Activated B cell treated with CpG ODN at 0.5 μM for 24 hours (primary cell): ENCODE measurements at regions not wholly inside any gene's neighbourhood (a gene's known extent, or its start where the extent isn't known, plus 50 kb on each side); places are given as distances from the start of the nearest gene placed in this dataset.

Experiments
- ATAC-seq: fragments of 200-7000 bp; cut with Tn5 transposase; one replicate; pipeline ENCODE4 v1.10.0; 2021; ENCODE audit warnings: low read depth, mild to moderate bottlenecking, moderate library complexity
- CTCF ChIA-PET: fragments of 350-600 bp; sonication (Branson Sonifier 250); formaldehyde crosslinking; loops from one replicate; lab custom pipeline; 2021; ENCODE audit warnings: antibody characterized with exemption; lab: Charles Lee
- POLR2A ChIA-PET: fragments of 350-600 bp; sonication (Branson Sonifier 250); formaldehyde crosslinking; loops from one replicate; lab custom pipeline; 2021; ENCODE audit warnings: antibody characterized with exemption; lab: Charles Lee
- DNase-seq: peaks from one replicate; pipeline ENCODE4 v3.0.0; 2022
- H3K27ac Mint-ChIP-seq: one replicate; pipeline ENCODE4 v1.8.0; 2020; ENCODE audit warnings: mixed read lengths
- H3K27me3 Mint-ChIP-seq: one replicate; pipeline ENCODE4 v1.8.0; 2021; ENCODE audit warnings: mixed read lengths
- H3K36me3 Mint-ChIP-seq: one replicate; pipeline ENCODE4 v1.8.0; 2021; ENCODE audit warnings: low read depth, mixed read lengths
- H3K4me1 Mint-ChIP-seq: one replicate; pipeline ENCODE4 v1.8.0; 2021; ENCODE audit warnings: mixed read lengths
- H3K4me3 Mint-ChIP-seq: one replicate; pipeline ENCODE4 v1.8.0; 2020; ENCODE audit warnings: mild to moderate bottlenecking, mixed read lengths
- H3K9me3 Mint-ChIP-seq: one replicate; pipeline ENCODE4 v1.8.0; 2020; ENCODE audit warnings: mixed read lengths
- CTCF ChIP-seq: fragments of 200-600 bp; IDR thresholded peaks from one replicate; pipeline ENCODE4 v1.8.0; 2022; ENCODE audit warnings: antibody characterized with exemption, mild to moderate bottlenecking
- intact Hi-C: fragments of 100-400 bp; cut with micrococcal nuclease; formaldehyde crosslinking; loops from one replicate; pipeline ENCODE4 v1.15.1; 2024

GRCh38 chr7:68729371-68729770, 868.9 kb upstream of the AUTS2 start:
- Mint-ChIP-seq H3K36me3 (no peaks in the 10 kb centered on the region), H3K4me1 (no peaks in the 10 kb centered on the region), H3K9me3 (peaks cover 5% of the 10 kb centered on the region), H3K27ac (no peak overlapping the region), H3K4me3 (no peak overlapping the region), H3K27me3 (no peaks in the 10 kb centered on the region)
- ChIA-PET POLR2A (no interaction called here), CTCF (no interaction called here)
- ATAC-seq (no peak), DNase-seq (no peak)
- no peak for TF ChIP-seq CTCF
- intact Hi-C loops, result no loop called here

DNA sequence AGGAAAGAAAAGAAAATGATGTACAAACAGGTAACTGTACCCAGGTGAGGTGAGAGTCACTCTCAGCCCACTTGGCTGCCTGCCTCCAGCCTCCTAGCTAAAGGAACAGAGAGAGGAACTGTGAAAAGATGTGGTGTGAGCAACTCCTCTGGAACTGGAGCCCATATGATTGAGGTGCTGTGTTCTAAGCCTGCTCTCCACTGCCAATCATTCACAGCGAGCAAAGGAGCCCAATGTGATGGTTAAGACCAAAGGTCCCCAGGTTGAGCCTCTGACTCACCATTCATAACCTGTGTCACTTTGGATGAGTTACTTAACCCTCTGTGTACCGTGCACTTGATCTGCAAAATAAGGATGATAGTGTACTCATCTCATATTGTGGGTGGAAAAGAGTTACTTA, 868.1 kb upstream of the AUTS2 start:
- H3K27ac Mint-ChIP-seq, result no peak overlapping the region
- TF ChIP-seq CTCF, result no peak
- H3K4me3 Mint-ChIP-seq, result no peak overlapping the region
- ChIA-PET POLR2A (no interaction called here), CTCF (no interaction called here)
- H3K36me3 Mint-ChIP-seq, result no peaks in the 10 kb centered on the region
- peaks cover 5% of the 10 kb centered on the region for H3K9me3 Mint-ChIP-seq
- ATAC-seq (no peak), DNase-seq (no peak)
- no peaks in the 10 kb centered on the region for H3K4me1 Mint-ChIP-seq
- no peaks in the 10 kb centered on the region for H3K27me3 Mint-ChIP-seq
- intact Hi-C loops, result no loop called here

DNA sequence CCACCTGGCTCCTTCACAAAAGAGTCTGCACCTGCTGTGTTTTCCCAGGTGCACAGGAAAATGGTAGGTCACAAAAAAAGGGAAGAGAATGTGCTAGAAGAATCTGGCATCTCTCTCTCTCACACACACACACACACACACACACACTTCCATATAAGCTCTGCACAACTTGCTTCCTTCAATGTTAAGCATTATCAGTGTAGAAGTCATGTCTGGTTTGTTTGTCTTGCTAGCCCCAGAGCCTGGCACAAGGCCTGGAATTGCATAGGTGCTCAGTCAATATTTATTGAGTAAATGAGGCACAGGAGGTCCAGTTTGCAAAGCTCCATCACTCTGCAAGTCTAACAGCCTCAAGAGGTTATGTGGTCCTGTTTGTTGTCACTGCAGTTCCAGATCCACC, 867.3 kb upstream of the AUTS2 start:
- ATAC-seq (no peak), DNase-seq (no peak)
- TF ChIP-seq CTCF, result no peak
- no peaks in the 10 kb centered on the region for H3K4me1 Mint-ChIP-seq
- H3K4me3 Mint-ChIP-seq, result no peak overlapping the region
- no peaks in the 10 kb centered on the region for H3K27me3 Mint-ChIP-seq
- no peaks in the 10 kb centered on the region for H3K36me3 Mint-ChIP-seq
- ChIA-PET CTCF (no interaction called here), POLR2A (no interaction called here)
- intact Hi-C loops, result no loop called here
- no peak overlapping the region for H3K27ac Mint-ChIP-seq
- peaks cover 5% of the 10 kb centered on the region for H3K9me3 Mint-ChIP-seq

GRCh38 chr7:68733219-68734153, 864.8 kb upstream of the AUTS2 start:
- peaks cover 3% of the 10 kb centered on the region for H3K9me3 Mint-ChIP-seq
- POLR2A ChIA-PET, result no interaction called here
- no peak overlapping the region for H3K4me3 Mint-ChIP-seq
- H3K4me1 Mint-ChIP-seq, result no peaks in the 10 kb centered on the region
- TF ChIP-seq CTCF, result no peak
- H3K27ac Mint-ChIP-seq, result no peak overlapping the region
- CTCF ChIA-PET, result no interaction called here
- no peak for DNase-seq
- no peaks in the 10 kb centered on the region for H3K36me3 Mint-ChIP-seq
- intact Hi-C loops, result no loop called here
- H3K27me3 Mint-ChIP-seq, result no peaks in the 10 kb centered on the region
- no peak for ATAC-seq

DNA sequence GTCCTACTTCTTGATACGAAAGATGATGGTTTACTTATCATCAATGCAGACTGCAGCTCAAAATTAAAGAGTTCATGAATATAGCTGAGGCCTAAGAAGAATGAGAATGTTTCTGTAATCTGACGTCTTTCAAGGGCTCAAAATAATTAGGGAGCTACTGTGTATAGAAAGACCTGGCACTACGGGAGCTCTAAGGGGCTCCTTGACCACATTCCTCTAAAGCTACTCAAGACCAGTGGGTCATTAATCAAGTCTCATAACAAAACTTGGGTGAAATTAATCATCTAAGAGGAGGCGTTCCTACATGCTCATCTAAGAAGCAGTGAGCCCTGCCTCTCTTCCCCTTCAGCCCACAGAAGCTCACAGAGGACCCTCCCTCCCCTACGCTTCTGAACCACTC, 863.8 kb upstream of the AUTS2 start:
- H3K27me3 Mint-ChIP-seq, result no peaks in the 10 kb centered on the region
- DNase-seq (no peak), ATAC-seq (no peak)
- no peak for TF ChIP-seq CTCF
- H3K9me3 Mint-ChIP-seq, result peaks cover 3% of the 10 kb centered on the region
- no peaks in the 10 kb centered on the region for H3K36me3 Mint-ChIP-seq
- ChIA-PET CTCF (no interaction called here), POLR2A (no interaction called here)
- no peaks in the 10 kb centered on the region for H3K4me1 Mint-ChIP-seq
- no peak overlapping the region for H3K4me3 Mint-ChIP-seq
- no peak overlapping the region for H3K27ac Mint-ChIP-seq
- intact Hi-C loops, result no loop called here
